Heart left ventricle (tissue), 16 donors: ENCODE measurements at regions not wholly inside any gene's neighbourhood (a gene's known extent, or its start where the extent isn't known, plus 50 kb on each side); places are given as distances from the start of the nearest gene placed in this dataset.

Source experiments
- ATAC-seq, 4 donors: fragments of 200-7000 bp; cut with Tn5 transposase; one replicate each; pipeline ENCODE4 v1.9.1; 2020 to 2022; ENCODE audit warnings: moderate library complexity in 4 of 4, mild to moderate bottlenecking in 3 of 4, moderate number of reproducible peaks in 1 of 4
- DNase-seq, 5 donors: peaks; one replicate each; pipeline ENCODE4 v3.0.0-alpha.2; 2020
- H3K27ac ChIP-seq, 12 donors: fragments of 200-600 bp; sonication (generic) in 4 of 12; one replicate each; pipeline versions ENCODE4 v1.5.0 to v1.8.0; 2016 to 2022; ENCODE audit warnings: mild to moderate bottlenecking in 2 of 12
- H3K27me3 ChIP-seq, 9 donors: fragments of 200-600 bp; sonication (generic) in 2 of 9; one replicate each; pipeline versions ENCODE4 v1.5.1 to v1.8.0; 2016 to 2022; ENCODE audit warnings: mild to moderate bottlenecking in 3 of 9
- H3K36me3 ChIP-seq, 9 donors: fragments of 200-600 bp; sonication (generic) in 2 of 9; one replicate each; pipeline versions ENCODE4 v1.5.0 to v1.8.0; 2018 to 2022; ENCODE audit warnings: mild to moderate bottlenecking in 2 of 9
- H3K4me1 ChIP-seq, 12 donors: fragments of 200-600 bp; sonication (generic) in 4 of 12; one replicate each; pipeline versions ENCODE4 v1.5.0 to v1.8.0; 2016 to 2022; ENCODE audit warnings: mild to moderate bottlenecking in 3 of 12
- H3K4me3 ChIP-seq, 12 donors: fragments of 200-600 bp; sonication (generic) in 4 of 12; one replicate each; pipeline versions ENCODE4 v1.5.0 to v1.8.0; 2017 to 2022; ENCODE audit warnings: mild to moderate bottlenecking in 9 of 12, moderate library complexity in 4 of 12
- H3K9me3 ChIP-seq, 12 donors: fragments of 200-600 bp; sonication (generic) in 4 of 12; one replicate each; pipeline versions ENCODE4 v1.5.0 to v1.8.0; 2016 to 2022; ENCODE audit warnings: mild to moderate bottlenecking in 1 of 12
- CTCF ChIP-seq, 12 donors: fragments of 200-600 bp; sonication (generic) in 4 of 12; IDR thresholded peaks; one replicate each; pipeline versions ENCODE4 v1.5.0 to v1.8.0; 2018 to 2022; ENCODE audit warnings: antibody characterized with exemption in 12 of 12, mild to moderate bottlenecking in 5 of 12
- POLR2A ChIP-seq, 2 donors: fragments of 450-650 bp; IDR thresholded peaks; one replicate each; pipeline ENCODE4 v1.6.1; 2017; ENCODE audit warnings: antibody characterized with exemption in 2 of 2, mild to moderate bottlenecking in 2 of 2, moderate library complexity in 2 of 2
- WGBS, 4 donors: extraction: QIAGEN DNeasy Blood & Tissue Kit in 2 of 4; methylation state at CpG; one replicate each; pipeline versions ENCODE4 v1.1.5 to v1.1.7; 2013 to 2018; 5-methylcytosine and 5-hydroxymethylcytosine counted together
- intact Hi-C, 10 donors: fragments of 100-400 bp; cut with DNase I; formaldehyde crosslinking; loops; one replicate each; pipeline versions ENCODE4 v1.11.1 to v1.14.2; 2022
- donor health status: ischemic (EF 13 %, LVEDD 7.1; RV severe dilation, severe dysfunction).
- donor health status: healthy with polysubstance abuse.
- donor health status: DM: no; HTN: yes; CAD: no.
- donor health status: DM: no; HTN: no; CAD: no.
- donor health status: ischemic (EF 25% LVEDD 6.9; RV normal size, moderate dysfunction).
- donor health status: ischemic (EF 25% LVEDD 5.7; RV mildly dilated, moderate dysfunction).
- donor health status: healthy.
- donor health status: DM: yes; HTN: yes; CAD: no.
- donor health status: ischemic (EF 35%, LVEDD 5.7; RV mildly dilated, moderate dysfunction).
- donor health status: nonischemic (EF 11% LVEDD 7.7; RV severe dilation, severe dysfunction).
- donor health status: DM: yes; HTN: yes; CAD: no.
- donor health status: PGD.
- donor health status: ischemic (EF 29% LVEDD 5.4; RV normal size, mild dysfunction).
- donor health status: nonischemic (EF 23%, LVEDD 6.1; RV moderate dilation, normal function).

- Histone ChIP-seq H3K27ac (no peak overlapping the region), H3K9me3 (peaks cover 0 to 10% (median 0%) of the 10 kb centered on the region in 12 donors), H3K27me3 (peaks cover 0 to 6% (median 0%) of the 10 kb centered on the region in 9 donors), H3K4me1 (no peaks in the 10 kb centered on the region), H3K36me3 (no peaks in the 10 kb centered on the region), H3K4me3 (no peak overlapping the region)
- DNase-seq (no peak), ATAC-seq (no peak)
- 51 to 66% (median 56%) methylated on average over 10 of the region's 10 CpGs for WGBS, 4 donors
- intact Hi-C loops, result no loop called here
- TF ChIP-seq POLR2A (IDR thresholded peaks at IDR 0.05) (no peak), CTCF (IDR thresholded peaks at IDR 0.05) (no peak)
Measured at GRCh38 chr12:115072712-115073111, 388.7 kb upstream of the TBX3 start.

GRCh38 chr12:115070313-115070712 lies 386.3 kb upstream of the TBX3 start:
- intact Hi-C loops, result no loop called here
- no peaks in the 10 kb centered on the region for H3K36me3 ChIP-seq
- TF ChIP-seq POLR2A (IDR thresholded peaks at IDR 0.05), result no peak
- no peak for TF ChIP-seq CTCF (IDR thresholded peaks at IDR 0.05)
- DNase-seq, result no peak
- H3K4me1 ChIP-seq, result no peaks in the 10 kb centered on the region
- H3K9me3 ChIP-seq, result peaks cover 0 to 2% (median 0%) of the 10 kb centered on the region in 12 donors
- H3K4me3 ChIP-seq, result no peak overlapping the region
- WGBS, 4 donors, result 84 to 97% (median 90%) methylated on average over 2 of the region's 2 CpGs
- no peak overlapping the region for H3K27ac ChIP-seq
- no peak for ATAC-seq
- H3K27me3 ChIP-seq, result peaks cover 0 to 6% (median 0%) of the 10 kb centered on the region in 9 donors

GRCh38 chr12:115064296-115064695 lies 380.3 kb upstream of the TBX3 start:
- H3K27me3 ChIP-seq, result peaks cover 0 to 4% (median 0%) of the 10 kb centered on the region in 9 donors
- no peak for DNase-seq
- no peak overlapping the region for H3K27ac ChIP-seq
- TF ChIP-seq CTCF (IDR thresholded peaks at IDR 0.05) (no peak), POLR2A (IDR thresholded peaks at IDR 0.05) (no peak)
- no peak for ATAC-seq
- 91 to 94% (median 92%) methylated on average over 2 of the region's 2 CpGs for WGBS, 4 donors
- H3K9me3 ChIP-seq, result no peaks in the 10 kb centered on the region
- no peaks in the 10 kb centered on the region for H3K36me3 ChIP-seq
- intact Hi-C loops, result no loop called here
- H3K4me1 ChIP-seq, result no peaks in the 10 kb centered on the region
- no peak overlapping the region for H3K4me3 ChIP-seq

GRCh38 chr12:115062741-115063140 lies 378.8 kb upstream of the TBX3 start:
- no peaks in the 10 kb centered on the region for H3K4me1 ChIP-seq
- ATAC-seq (no peak), DNase-seq (no peak)
- no peak overlapping the region for H3K4me3 ChIP-seq
- no peak for TF ChIP-seq POLR2A (IDR thresholded peaks at IDR 0.05)
- TF ChIP-seq CTCF (IDR thresholded peaks at IDR 0.05), result no peak
- 60 to 78% (median 74%) methylated on average over 5 of the region's 5 CpGs for WGBS, 4 donors
- intact Hi-C loops, result no loop called here
- H3K27ac ChIP-seq, result no peak overlapping the region
- H3K36me3 ChIP-seq, result no peaks in the 10 kb centered on the region
- H3K27me3 ChIP-seq, result peaks cover 0 to 4% (median 0%) of the 10 kb centered on the region in 9 donors
- H3K9me3 ChIP-seq, result no peaks in the 10 kb centered on the region
